ENCODE measurements at regions not wholly inside any gene's neighbourhood (a gene's known extent, or its start where the extent isn't known, plus 50 kb on each side); places are given as distances from the start of the nearest gene placed in this dataset.

- H3K4me1 ChIP-seq = no peaks in the 10 kb centered on the region
- H3K27ac ChIP-seq = no peak overlapping the region
- TF ChIP-seq CTCF (IDR thresholded peaks at IDR 0.05) = no peak
- TF ChIP-seq POLR2A (IDR thresholded peaks at IDR 0.05) = no peak
- H3K27me3 ChIP-seq = no peaks in the 10 kb centered on the region
- H3K4me3 ChIP-seq = no peak overlapping the region
- intact Hi-C loops (cut with DNase I; ENCODE audit: low total_unique reads) = no loop called here
- no peaks in the 10 kb centered on the region for H3K36me3 ChIP-seq (ENCODE audit: low read depth, missing control alignments)
- H3K9me3 ChIP-seq = no peaks in the 10 kb centered on the region
- DNase-seq = no peak
- WGBS, 2 donors = 81 to 84% methylated on average over 16 of the region's 16 CpGs
Observed at GRCh38 chr2:235146871-235147565, 195.2 kb downstream of the SH3BP4 start.

- Histone ChIP-seq H3K4me1 (no peaks in the 10 kb centered on the region), H3K27me3 (no peaks in the 10 kb centered on the region), H3K36me3 (ENCODE audit: low read depth, missing control alignments) (no peaks in the 10 kb centered on the region), H3K4me3 (no peak overlapping the region), H3K9me3 (no peaks in the 10 kb centered on the region), H3K27ac (no peak overlapping the region)
- intact Hi-C loops (cut with DNase I; ENCODE audit: low total_unique reads) = no loop called here
- DNase-seq = no peak
- TF ChIP-seq CTCF (IDR thresholded peaks at IDR 0.05) = no peak
- no peak for TF ChIP-seq POLR2A (IDR thresholded peaks at IDR 0.05)
- WGBS, 2 donors = 70 to 71% methylated on average over 7 of the region's 7 CpGs
Observed at GRCh38 chr2:235148201-235149170, 196.7 kb downstream of the SH3BP4 start.

- no peak overlapping the region for H3K27ac ChIP-seq
- intact Hi-C loops (cut with DNase I; ENCODE audit: low total_unique reads) = no loop called here
- TF ChIP-seq CTCF (IDR thresholded peaks at IDR 0.05) (no peak), POLR2A (IDR thresholded peaks at IDR 0.05) (no peak)
Observed at GRCh38 chr2:235149240-235149659, 197.4 kb downstream of the SH3BP4 start.

GRCh38 chr2:235149736-235150135 is 197.9 kb downstream of the SH3BP4 start:
- no peak for DNase-seq
- H3K27me3 ChIP-seq = no peaks in the 10 kb centered on the region
- H3K4me3 ChIP-seq = no peak overlapping the region
- H3K27ac ChIP-seq = no peak overlapping the region
- H3K9me3 ChIP-seq = no peaks in the 10 kb centered on the region
- TF ChIP-seq CTCF (IDR thresholded peaks at IDR 0.05) (no peak), POLR2A (IDR thresholded peaks at IDR 0.05) (no peak)
- 48 to 58% methylated on average over 1 of the region's 1 CpG for WGBS, 2 donors
- no peaks in the 10 kb centered on the region for H3K4me1 ChIP-seq
- intact Hi-C loops (cut with DNase I; ENCODE audit: low total_unique reads) = no loop called here
- no peaks in the 10 kb centered on the region for H3K36me3 ChIP-seq (ENCODE audit: low read depth, missing control alignments)

More at GRCh38 chr2:235149240-235149659, 197.4 kb downstream of the SH3BP4 start:
- no peaks in the 10 kb centered on the region for H3K27me3 ChIP-seq
- no peaks in the 10 kb centered on the region for H3K4me1 ChIP-seq
- no peak overlapping the region for H3K4me3 ChIP-seq
- H3K36me3 ChIP-seq (ENCODE audit: low read depth, missing control alignments) = no peaks in the 10 kb centered on the region
- H3K9me3 ChIP-seq = no peaks in the 10 kb centered on the region
- WGBS, 2 donors = 35 to 57% methylated on average over 4 of the region's 4 CpGs
- no peak for DNase-seq

Data from testis (tissue), 2 donors.